IMR-90 (cell line): ENCODE measurements at regions not wholly inside any gene's neighbourhood (a gene's known extent, or its start where the extent isn't known, plus 50 kb on each side); places are given as distances from the start of the nearest gene placed in this dataset.

Experiments used
- BHLHE40 ChIP-seq: fragments of 150-350 bp; IDR thresholded peaks from 2 replicates; pipeline ENCODE4 v1.6.1; 2016; ENCODE audit warnings: mild to moderate bottlenecking, low read depth, low read length
- CEBPB ChIP-seq: IDR thresholded peaks from 2 replicates; pipeline ENCODE4 v1.6.1; 2012; ENCODE audit warnings: low read depth, low read length, improper control_type of control experiment
- CHD1 ChIP-seq: IDR thresholded peaks from 2 replicates; pipeline ENCODE4 v1.6.1; 2012; ENCODE audit warnings: low read depth, low read length, improper control_type of control experiment
- CTCF ChIP-seq: conservative IDR thresholded peaks from 2 replicates; pipeline ENCODE4 v1.5.1; 2012; ENCODE audit warnings: mild to moderate bottlenecking, low read depth, low read length, improper control_type of control experiment
- FOS ChIP-seq: fragments of 150-350 bp; IDR thresholded peaks from 2 replicates; pipeline ENCODE4 v1.6.1; 2016; ENCODE audit warnings: low read depth, low read length
- MXI1 ChIP-seq: IDR thresholded peaks from 2 replicates; pipeline ENCODE4 v1.6.1; 2012; ENCODE audit warnings: low read depth, mild to moderate bottlenecking, low read length, moderate library complexity, borderline replicate concordance
- NFE2L2 ChIP-seq: fragments of 150-350 bp; IDR thresholded peaks from 2 replicates; pipeline ENCODE4 v1.6.1; 2016; ENCODE audit warnings: low read depth, mild to moderate bottlenecking, low read length
- POLR2A ChIP-seq: IDR thresholded peaks from 2 replicates; pipeline ENCODE4 v1.6.1; 2012; ENCODE audit warnings: mild to moderate bottlenecking, low read depth, low read length
- RAD21 ChIP-seq: IDR thresholded peaks from 2 replicates; pipeline ENCODE4 v1.6.1; 2012; ENCODE audit warnings: low read length, improper control_type of control experiment
- RCOR1 ChIP-seq: IDR thresholded peaks from 2 replicates; pipeline ENCODE4 v1.6.1; 2012; ENCODE audit warnings: mild to moderate bottlenecking, low read length, improper control_type of control experiment; ENCODE audit not compliant: insufficient replicate concordance
- RFX5 ChIP-seq: IDR thresholded peaks from 2 replicates; pipeline ENCODE4 v1.8.0; 2012; ENCODE audit warnings: low read depth, mild to moderate bottlenecking, low read length, moderate library complexity
- SMC3 ChIP-seq: fragments of 150-350 bp; IDR thresholded peaks from 2 replicates; pipeline ENCODE4 v1.6.1; 2016; ENCODE audit warnings: low read depth, mild to moderate bottlenecking, antibody characterized with exemption, low read length, moderate library complexity
- USF2 ChIP-seq: fragments of 150-350 bp; IDR thresholded peaks from 2 replicates; pipeline ENCODE4 v1.6.1; 2017; ENCODE audit warnings: mild to moderate bottlenecking, antibody characterized with exemption, low read length, low read depth
- TF ChIP-seq, protein P1 (sequence below): fragments of 150-350 bp; IDR thresholded peaks from 2 replicates; pipeline ENCODE4 v1.6.1; 2016; ENCODE audit warnings: low read depth, mild to moderate bottlenecking, low read length, moderate library complexity, borderline replicate concordance

GRCh38 chr12:34605955-34606748 is 583.9 kb downstream of the ALG10 start:
- TF ChIP-seq CTCF (no peak), POLR2A (no peak), CEBPB (no peak), CHD1 (no peak), RAD21 (no peak), RFX5 (no peak), RCOR1 (no peak), BHLHE40 (no peak), MXI1 (no peak), USF2 (no peak), SMC3 (no peak), NFE2L2 (no peak), FOS (no peak)
- TF ChIP-seq, protein P1, sequence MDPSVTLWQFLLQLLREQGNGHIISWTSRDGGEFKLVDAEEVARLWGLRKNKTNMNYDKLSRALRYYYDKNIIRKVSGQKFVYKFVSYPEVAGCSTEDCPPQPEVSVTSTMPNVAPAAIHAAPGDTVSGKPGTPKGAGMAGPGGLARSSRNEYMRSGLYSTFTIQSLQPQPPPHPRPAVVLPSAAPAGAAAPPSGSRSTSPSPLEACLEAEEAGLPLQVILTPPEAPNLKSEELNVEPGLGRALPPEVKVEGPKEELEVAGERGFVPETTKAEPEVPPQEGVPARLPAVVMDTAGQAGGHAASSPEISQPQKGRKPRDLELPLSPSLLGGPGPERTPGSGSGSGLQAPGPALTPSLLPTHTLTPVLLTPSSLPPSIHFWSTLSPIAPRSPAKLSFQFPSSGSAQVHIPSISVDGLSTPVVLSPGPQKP: no peak
